Lower leg skin (tissue), 3 donors: ENCODE measurements at regions not wholly inside any gene's neighbourhood (a gene's known extent, or its start where the extent isn't known, plus 50 kb on each side); places are given as distances from the start of the nearest gene placed in this dataset.

Source experiments
- POLR2A ChIP-seq, 2 donors: fragments of 450-650 bp; IDR thresholded peaks; one replicate each; pipeline ENCODE4 v1.6.1; 2016 to 2017; ENCODE audit warnings: antibody characterized with exemption in 2 of 2, mild to moderate bottlenecking in 1 of 2, moderate library complexity in 1 of 2
- TF ChIP-seq, protein P1 (sequence below), 3 donors: fragments of 450-650 bp; IDR thresholded peaks; one replicate each; pipeline ENCODE4 v1.5.1; 2016; ENCODE audit warnings: antibody characterized with exemption in 3 of 3, mild to moderate bottlenecking in 3 of 3, moderate library complexity in 2 of 3

- TF ChIP-seq, protein P1, sequence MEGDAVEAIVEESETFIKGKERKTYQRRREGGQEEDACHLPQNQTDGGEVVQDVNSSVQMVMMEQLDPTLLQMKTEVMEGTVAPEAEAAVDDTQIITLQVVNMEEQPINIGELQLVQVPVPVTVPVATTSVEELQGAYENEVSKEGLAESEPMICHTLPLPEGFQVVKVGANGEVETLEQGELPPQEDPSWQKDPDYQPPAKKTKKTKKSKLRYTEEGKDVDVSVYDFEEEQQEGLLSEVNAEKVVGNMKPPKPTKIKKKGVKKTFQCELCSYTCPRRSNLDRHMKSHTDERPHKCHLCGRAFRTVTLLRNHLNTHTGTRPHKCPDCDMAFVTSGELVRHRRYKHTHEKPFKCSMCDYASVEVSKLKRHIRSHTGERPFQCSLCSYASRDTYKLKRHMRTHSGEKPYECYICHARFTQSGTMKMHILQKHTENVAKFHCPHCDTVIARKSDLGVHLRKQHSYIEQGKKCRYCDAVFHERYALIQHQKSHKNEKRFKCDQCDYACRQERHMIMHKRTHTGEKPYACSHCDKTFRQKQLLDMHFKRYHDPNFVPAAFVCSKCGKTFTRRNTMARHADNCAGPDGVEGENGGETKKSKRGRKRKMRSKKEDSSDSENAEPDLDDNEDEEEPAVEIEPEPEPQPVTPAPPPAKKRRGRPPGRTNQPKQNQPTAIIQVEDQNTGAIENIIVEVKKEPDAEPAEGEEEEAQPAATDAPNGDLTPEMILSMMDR (IDR thresholded peaks at IDR 0.05) = no peak
- no peak for TF ChIP-seq POLR2A (IDR thresholded peaks at IDR 0.05)
Observed at GRCh38 chr20:46803123-46804020, 91.3 kb upstream of the EYA2 start.
